ENCODE measurements at regions not wholly inside any gene's neighbourhood (a gene's known extent, or its start where the extent isn't known, plus 50 kb on each side); places are given as distances from the start of the nearest gene placed in this dataset.

- intact Hi-C loops (cut with micrococcal nuclease), result no loop called here
Observed at GRCh38 chr12:94755598-94755997, 105.2 kb upstream of the TMCC3 start.

DNA sequence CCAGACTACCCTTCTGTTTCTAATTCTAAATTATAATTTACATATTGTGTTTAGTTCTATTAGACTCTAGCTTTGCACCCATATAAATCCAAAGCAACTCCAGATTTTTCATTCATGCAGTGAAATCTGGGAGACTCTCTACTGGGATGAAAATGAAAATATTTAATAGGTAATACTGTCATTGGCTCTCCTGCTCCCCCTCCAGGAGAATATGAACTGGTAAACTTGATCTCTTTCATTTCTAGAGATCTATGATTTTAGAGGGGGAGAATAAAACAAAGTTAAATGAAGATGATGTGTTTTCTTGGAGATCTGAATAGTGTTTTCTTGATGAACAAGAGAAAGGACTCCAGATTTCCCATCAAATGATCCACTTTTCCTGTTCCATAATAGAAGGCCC, 104.3 kb upstream of the TMCC3 start:
- intact Hi-C loops (cut with micrococcal nuclease), result no loop called here

GRCh38 chr12:94753036-94753679, 102.8 kb upstream of the TMCC3 start:
- intact Hi-C loops (cut with micrococcal nuclease), result no loop called here

- intact Hi-C loops (cut with micrococcal nuclease), result no loop called here
Observed at GRCh38 chr12:94750864-94751263, 100.5 kb upstream of the TMCC3 start.

GRCh38 chr12:94749890-94750289, 99.5 kb upstream of the TMCC3 start:
- intact Hi-C loops (cut with micrococcal nuclease), result no loop called here

DNA sequence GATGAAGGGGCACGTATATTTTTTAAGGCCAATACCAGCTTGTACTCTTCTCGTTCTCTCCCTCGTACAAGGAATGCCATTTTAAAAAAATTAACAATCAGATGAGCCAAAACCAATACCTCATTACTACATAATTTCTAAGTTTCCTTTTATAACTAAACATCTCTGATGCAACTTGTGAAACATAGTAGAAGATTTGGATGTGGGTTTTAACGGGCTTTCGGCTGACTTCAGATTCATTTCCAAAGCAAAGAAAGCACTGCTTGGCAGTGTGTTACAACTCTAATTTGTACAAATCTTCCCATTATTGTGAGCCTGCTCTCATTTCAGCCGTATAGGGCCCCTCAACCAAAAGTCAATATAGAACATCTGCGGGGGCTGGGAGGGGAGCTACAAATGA, 99.1 kb upstream of the TMCC3 start:
- intact Hi-C loops (cut with micrococcal nuclease), result no loop called here

DNA sequence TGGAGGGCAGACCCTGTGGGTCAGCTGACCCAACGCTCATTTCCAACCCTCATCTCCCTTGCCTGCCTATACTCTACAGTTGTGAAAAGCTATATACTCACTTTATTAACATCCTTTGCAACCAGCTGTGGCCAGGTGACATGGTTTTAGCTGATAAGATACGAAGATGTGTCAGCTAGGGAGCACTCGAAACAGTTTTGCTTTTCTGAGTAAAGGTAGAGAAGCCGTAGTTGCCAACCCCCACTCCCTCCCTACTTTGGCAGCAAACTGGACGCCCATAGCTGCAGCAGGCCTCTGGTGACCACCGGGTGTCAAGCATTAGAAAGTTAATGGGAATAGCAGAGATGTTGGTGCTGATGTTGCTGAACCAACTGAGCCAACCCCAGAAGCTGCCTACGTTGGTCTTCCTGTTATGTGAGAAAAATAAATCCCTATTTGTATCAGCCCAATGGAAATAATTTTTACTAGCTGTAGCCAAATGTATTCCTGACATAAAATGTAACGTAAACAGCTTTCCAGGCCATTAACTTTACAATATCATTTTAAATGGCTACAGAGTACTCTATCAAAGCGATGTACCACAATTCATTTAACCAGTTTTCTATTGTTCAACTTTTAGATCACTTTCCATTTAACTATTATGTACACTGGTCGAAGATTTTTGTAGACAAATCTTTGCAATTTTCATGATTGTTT, 98.5 kb upstream of the TMCC3 start:
- intact Hi-C loops (cut with micrococcal nuclease), result no loop called here

DNA sequence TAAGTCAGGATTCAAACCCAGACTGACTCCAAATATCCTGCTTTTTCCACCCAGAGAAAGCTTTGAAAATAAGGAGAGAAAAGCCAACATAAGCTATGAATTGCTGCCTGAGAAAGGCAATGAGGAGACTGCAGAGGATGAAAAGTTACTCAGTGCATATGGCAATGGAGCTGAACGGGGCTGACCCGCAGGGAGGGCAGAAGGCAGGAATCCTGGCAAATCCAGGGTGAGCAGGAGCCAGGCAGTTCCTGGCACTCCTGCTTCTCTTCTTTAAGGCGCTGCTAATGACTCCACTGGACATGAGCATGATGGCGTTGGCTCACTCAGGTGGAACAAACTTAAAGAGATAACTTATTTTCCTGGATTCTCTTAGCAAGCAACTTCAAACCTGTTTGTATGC, 95.2 kb upstream of the TMCC3 start:
- intact Hi-C loops (cut with micrococcal nuclease), result no loop called here

DNA sequence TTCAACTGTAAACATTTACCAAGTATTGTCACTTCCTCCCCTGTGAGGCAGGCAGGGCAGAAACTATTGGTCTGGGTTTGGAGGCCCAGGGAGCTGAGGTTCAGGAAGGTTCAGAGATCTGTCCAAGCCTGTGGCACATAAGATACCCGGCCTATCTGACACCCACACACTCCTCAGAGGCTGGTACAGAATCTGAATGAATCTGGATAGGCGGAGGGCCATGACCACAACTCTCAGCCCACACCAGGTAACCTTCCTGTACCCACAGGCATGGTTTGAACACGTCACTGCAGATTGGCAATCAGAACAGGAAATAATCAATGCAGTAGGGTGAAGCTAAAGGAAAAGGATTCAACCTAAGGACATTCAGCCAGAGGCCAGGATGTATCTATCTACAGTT, 92.8 kb upstream of the TMCC3 start:
- intact Hi-C loops (cut with micrococcal nuclease), result no loop called here

DNA sequence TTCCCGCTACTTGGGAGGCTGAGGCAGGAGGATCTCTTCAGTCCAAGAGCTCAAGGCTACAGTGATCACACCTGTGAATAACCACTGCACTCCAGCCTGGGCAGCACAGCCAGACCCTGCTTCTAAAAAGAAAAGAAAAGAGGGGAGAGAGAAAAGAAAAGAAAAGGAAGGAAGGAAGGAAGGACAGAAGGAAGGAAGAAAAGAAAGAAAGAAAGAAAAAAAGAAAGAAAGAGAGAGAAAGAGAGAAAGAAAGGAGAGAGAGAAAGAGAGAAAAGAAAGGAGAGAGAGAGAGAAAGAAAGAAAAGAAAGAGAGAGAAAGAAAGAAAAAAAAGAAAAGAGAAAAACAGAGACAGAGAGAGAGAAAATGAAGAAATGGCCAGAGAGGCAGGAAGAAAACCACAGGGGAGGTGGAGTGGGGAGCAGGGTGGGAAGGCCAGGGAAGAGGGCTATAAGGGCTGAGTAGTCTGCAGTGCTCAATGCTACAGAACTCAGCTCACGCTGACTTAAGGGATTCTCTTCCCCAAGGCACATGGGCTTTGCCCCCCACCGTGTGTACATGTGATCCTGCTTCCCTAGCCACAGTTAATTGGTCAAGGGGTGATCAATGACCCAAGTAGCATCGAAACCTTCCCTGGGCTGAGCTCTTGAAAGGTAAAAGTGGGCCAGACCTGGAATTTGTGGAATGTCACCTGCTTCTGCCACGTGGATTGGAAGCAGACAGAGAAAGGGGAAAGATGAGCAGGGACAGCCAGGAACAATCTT, 90.4 kb upstream of the TMCC3 start:
- intact Hi-C loops (cut with micrococcal nuclease), result no loop called here

- intact Hi-C loops (cut with micrococcal nuclease), result no loop called here
Observed at GRCh38 chr12:94736820-94737219, 86.5 kb upstream of the TMCC3 start.

GRCh38 chr12:94736004-94736403, 85.6 kb upstream of the TMCC3 start:
- intact Hi-C loops (cut with micrococcal nuclease), result no loop called here

GRCh38 chr12:94733727-94734126, 83.4 kb upstream of the TMCC3 start:
- intact Hi-C loops (cut with micrococcal nuclease), result no loop called here

GRCh38 chr12:94732367-94732990, 82.1 kb upstream of the TMCC3 start:
- intact Hi-C loops (cut with micrococcal nuclease), result no loop called here

GRCh38 chr12:94731733-94732360, 81.5 kb upstream of the TMCC3 start:
- intact Hi-C loops (cut with micrococcal nuclease), result no loop called here

GRCh38 chr12:94730847-94731246, 80.5 kb upstream of the TMCC3 start:
- intact Hi-C loops (cut with micrococcal nuclease), result no loop called here

DNA sequence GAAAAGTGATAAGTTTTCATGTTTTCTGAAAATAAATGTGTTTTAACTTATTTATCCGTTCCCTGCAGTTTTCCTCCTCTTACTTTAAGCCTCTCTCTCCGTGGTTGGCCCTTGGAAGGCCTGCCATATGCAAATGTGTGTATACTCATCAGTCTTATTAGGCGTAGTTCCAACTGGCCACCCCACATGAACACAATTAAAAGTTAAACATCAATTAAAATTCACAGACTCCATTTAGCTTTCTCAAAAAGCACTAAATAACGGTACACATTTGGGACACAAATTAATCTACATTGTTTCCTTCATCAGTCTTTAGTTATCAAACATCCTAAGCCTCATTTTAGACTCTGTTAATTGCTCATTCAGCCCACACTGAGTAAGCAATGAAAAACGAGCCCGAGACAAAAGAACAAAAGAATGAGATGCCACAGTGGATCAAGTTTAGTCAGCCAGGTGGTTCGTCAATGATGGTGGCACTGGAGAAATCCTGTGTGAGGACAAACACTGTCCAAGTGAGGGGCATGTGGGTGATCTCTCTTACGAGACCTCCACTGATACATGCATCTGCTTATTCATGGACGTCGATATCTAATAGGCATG, 76.0 kb upstream of the TMCC3 start:
- intact Hi-C loops (cut with micrococcal nuclease), result no loop called here

GRCh38 chr12:94725375-94726168, 75.2 kb upstream of the TMCC3 start:
- intact Hi-C loops (cut with micrococcal nuclease), result no loop called here

- intact Hi-C loops (cut with micrococcal nuclease), result no loop called here
Observed at GRCh38 chr12:94722664-94723063, 72.3 kb upstream of the TMCC3 start.

DNA sequence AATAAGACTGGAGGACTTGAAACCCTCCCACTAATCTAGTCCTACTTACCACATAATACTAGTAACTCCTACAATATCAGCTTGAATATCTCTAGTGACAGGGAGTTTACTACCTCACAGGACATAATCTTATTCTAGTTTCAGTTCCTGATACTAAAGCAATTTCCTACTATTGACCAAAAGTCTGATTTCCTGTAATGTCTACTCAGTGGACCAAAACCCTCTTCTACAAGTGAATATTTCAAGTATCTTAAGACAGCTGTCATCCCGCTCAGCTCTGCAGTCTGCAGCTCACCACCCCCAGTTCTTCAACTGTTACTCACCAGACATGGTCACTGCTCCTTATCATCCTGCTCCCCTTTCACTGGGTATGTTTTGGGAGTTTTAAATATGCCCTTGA, 70.8 kb upstream of the TMCC3 start:
- intact Hi-C loops (cut with micrococcal nuclease), result no loop called here
